ENCODE measurements at regions not wholly inside any gene's neighbourhood (a gene's known extent, or its start where the extent isn't known, plus 50 kb on each side); places are given as distances from the start of the nearest gene placed in this dataset.

DNA sequence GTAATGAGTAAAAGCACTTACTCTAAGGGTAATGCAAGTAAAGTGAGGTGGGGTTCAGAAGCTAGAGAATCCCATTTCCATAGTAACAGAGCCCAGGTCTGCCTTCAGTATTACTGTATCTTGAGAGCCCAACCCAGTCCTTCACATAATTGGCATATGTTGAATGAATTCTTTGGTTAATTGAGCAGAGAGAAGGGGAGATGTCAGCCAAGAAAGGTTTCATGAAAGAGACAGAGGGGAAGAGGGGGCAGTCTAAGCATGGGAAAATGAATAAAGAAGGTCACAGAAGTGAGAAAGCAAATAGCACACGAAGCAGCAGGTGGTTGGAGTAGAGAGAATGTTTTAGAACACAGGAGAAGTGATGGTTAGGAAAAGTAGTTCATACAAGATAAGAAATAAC, 371.1 kb downstream of the SEC23A start:
- H3K4me1 Mint-ChIP-seq (ENCODE audit: low read depth) = no peaks in the 10 kb centered on the region
- peaks cover 17% of the 10 kb centered on the region for H3K27me3 Mint-ChIP-seq (ENCODE audit: insufficient read depth)
- H3K4me3 Mint-ChIP-seq = no peak overlapping the region
- no peak for DNase-seq
- TF ChIP-seq, protein P1, sequence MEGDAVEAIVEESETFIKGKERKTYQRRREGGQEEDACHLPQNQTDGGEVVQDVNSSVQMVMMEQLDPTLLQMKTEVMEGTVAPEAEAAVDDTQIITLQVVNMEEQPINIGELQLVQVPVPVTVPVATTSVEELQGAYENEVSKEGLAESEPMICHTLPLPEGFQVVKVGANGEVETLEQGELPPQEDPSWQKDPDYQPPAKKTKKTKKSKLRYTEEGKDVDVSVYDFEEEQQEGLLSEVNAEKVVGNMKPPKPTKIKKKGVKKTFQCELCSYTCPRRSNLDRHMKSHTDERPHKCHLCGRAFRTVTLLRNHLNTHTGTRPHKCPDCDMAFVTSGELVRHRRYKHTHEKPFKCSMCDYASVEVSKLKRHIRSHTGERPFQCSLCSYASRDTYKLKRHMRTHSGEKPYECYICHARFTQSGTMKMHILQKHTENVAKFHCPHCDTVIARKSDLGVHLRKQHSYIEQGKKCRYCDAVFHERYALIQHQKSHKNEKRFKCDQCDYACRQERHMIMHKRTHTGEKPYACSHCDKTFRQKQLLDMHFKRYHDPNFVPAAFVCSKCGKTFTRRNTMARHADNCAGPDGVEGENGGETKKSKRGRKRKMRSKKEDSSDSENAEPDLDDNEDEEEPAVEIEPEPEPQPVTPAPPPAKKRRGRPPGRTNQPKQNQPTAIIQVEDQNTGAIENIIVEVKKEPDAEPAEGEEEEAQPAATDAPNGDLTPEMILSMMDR (IDR thresholded peaks at IDR 0.05) = no peak
- no peaks in the 10 kb centered on the region for H3K36me3 Mint-ChIP-seq (ENCODE audit: low read depth)
- H3K9me3 Mint-ChIP-seq = no peaks in the 10 kb centered on the region
- no peak overlapping the region for H3K27ac Mint-ChIP-seq

DNA sequence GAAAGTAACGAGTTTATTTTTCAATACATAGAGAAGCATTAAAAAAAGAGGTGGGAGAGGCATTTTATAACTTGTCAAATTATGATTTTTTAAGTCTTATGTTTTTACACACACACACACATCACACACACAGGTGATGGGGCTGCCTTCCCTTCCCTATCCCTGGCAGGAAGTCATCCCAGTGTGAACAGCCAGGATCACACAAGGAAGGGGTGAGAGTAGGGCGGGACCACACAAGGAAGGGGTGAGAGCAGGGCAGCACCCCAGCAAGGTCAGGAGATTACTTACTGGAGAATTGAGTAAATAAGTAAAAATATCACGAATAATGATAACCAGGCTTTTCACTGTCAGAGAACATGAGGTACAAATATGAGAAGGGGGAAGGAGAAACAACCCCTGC, 372.6 kb downstream of the SEC23A start:
- no peaks in the 10 kb centered on the region for H3K4me1 Mint-ChIP-seq (ENCODE audit: low read depth)
- TF ChIP-seq, protein P1 (IDR thresholded peaks at IDR 0.05) = no peak
- no peak overlapping the region for H3K27ac Mint-ChIP-seq
- no peak for DNase-seq
- no peaks in the 10 kb centered on the region for H3K36me3 Mint-ChIP-seq (ENCODE audit: low read depth)
- no peaks in the 10 kb centered on the region for H3K9me3 Mint-ChIP-seq
- H3K27me3 Mint-ChIP-seq (ENCODE audit: insufficient read depth) = peaks cover 16% of the 10 kb centered on the region
- H3K4me3 Mint-ChIP-seq = no peak overlapping the region

DNA sequence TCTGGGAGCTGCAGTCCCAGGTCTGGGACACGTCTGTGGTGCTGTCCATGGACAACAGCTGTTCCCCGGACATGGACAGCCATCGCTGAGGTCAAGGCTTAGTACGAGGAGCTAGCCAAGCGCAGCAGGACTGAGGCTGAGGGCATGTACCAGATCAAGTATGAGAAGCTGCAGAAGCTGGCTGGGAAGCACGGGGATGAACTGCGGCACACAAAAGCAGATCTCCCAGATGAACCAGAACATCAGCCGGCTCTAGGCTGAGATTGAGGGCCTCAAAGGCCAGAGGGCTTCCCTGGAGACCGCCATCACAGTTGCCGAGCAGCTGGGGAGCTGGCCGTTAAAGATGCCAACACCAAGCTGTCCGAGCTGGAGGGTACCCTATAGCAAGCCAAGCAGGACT, 375.3 kb downstream of the SEC23A start:
- no peak overlapping the region for H3K27ac Mint-ChIP-seq
- DNase-seq = no peak

DNA sequence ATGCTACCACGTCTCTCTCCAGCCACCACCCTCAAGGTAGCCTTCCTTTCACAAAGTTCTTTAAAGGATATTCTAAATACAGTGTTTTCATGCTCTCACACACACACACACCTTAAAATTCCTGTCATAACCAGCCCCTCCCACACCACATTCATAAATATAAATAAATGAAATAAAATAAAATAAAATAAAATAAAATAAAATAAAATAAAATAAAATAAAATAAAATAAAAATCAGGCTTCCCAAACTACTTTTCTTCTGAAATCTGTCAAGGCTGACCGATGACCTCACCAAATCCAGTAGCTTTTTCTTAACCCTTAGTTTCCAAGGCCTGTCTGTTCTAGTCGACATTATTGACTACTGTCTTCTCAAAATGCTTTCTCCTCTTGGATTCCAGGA, 378.4 kb downstream of the SEC23A start:
- TF ChIP-seq, protein P1 (IDR thresholded peaks at IDR 0.05) = no peak
- H3K27ac Mint-ChIP-seq = no peak overlapping the region
- no peak for DNase-seq
- no peaks in the 10 kb centered on the region for H3K36me3 Mint-ChIP-seq (ENCODE audit: low read depth)
- no peaks in the 10 kb centered on the region for H3K9me3 Mint-ChIP-seq
- H3K27me3 Mint-ChIP-seq (ENCODE audit: insufficient read depth) = peaks cover 9% of the 10 kb centered on the region
- H3K4me3 Mint-ChIP-seq = no peak overlapping the region
- H3K4me1 Mint-ChIP-seq (ENCODE audit: low read depth) = no peaks in the 10 kb centered on the region

More for the DNA sequence above, 375.3 kb downstream of the SEC23A start:
- TF ChIP-seq, protein P1 (IDR thresholded peaks at IDR 0.05) = no peak
- Mint-ChIP-seq H3K4me1 (ENCODE audit: low read depth) (no peaks in the 10 kb centered on the region), H3K36me3 (ENCODE audit: low read depth) (no peaks in the 10 kb centered on the region), H3K9me3 (no peaks in the 10 kb centered on the region), H3K27me3 (ENCODE audit: insufficient read depth) (peaks cover 16% of the 10 kb centered on the region), H3K4me3 (no peak overlapping the region)

DNA sequence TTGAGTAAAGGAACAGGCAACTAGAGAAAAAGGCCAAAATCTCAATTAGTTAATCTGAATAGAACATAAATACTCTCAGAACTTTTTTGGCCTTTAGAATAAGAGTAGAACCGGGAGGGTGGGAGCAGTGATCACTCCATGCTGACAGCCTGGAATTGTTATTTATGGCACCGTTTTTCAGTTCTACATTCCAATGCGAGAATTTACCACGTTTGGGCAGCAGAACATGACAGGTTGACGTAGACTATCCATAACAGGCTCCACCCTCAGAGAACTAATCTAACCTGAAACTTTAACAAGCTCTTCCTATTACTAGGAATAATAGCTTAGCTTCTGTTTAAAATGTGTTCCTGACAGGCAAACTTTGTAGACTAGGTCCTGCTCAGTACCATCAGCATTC, 379.1 kb downstream of the SEC23A start:
- no peak for DNase-seq
- Mint-ChIP-seq H3K4me3 (no peak overlapping the region), H3K4me1 (ENCODE audit: low read depth) (no peaks in the 10 kb centered on the region), H3K27me3 (ENCODE audit: insufficient read depth) (peaks cover 9% of the 10 kb centered on the region), H3K27ac (no peak overlapping the region), H3K9me3 (no peaks in the 10 kb centered on the region), H3K36me3 (ENCODE audit: low read depth) (no peaks in the 10 kb centered on the region)
- TF ChIP-seq, protein P1 (IDR thresholded peaks at IDR 0.05) = no peak

DNA sequence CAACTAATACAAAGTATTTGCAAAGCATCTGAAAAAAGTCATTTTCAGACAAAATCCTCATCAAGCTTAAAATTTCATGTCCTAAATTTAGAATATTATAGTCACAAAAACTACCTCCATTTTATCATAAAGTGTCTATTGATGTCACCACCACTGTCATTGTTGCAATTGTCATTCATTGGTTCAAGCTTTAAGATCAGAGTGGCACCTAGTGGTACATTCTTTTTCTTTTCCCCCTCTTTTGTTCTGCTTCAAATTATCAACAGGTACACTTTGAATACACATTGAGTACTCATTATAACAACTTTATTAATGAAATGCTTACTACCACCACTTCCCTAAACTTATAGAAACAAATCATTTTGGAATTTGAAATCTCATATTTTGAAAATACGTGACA, 379.8 kb downstream of the SEC23A start:
- peaks cover 7% of the 10 kb centered on the region for H3K27me3 Mint-ChIP-seq (ENCODE audit: insufficient read depth)
- TF ChIP-seq, protein P1 (IDR thresholded peaks at IDR 0.05) = peak; percentile 37
- no peak for DNase-seq
- H3K4me1 Mint-ChIP-seq (ENCODE audit: low read depth) = no peaks in the 10 kb centered on the region
- H3K9me3 Mint-ChIP-seq = no peaks in the 10 kb centered on the region
- no peaks in the 10 kb centered on the region for H3K36me3 Mint-ChIP-seq (ENCODE audit: low read depth)
- no peak overlapping the region for H3K4me3 Mint-ChIP-seq
- no peak overlapping the region for H3K27ac Mint-ChIP-seq

Data from HFFc6 (cell line).